ENCODE measurements at regions not wholly inside any gene's neighbourhood (a gene's known extent, or its start where the extent isn't known, plus 50 kb on each side); places are given as distances from the start of the nearest gene placed in this dataset.
A peak's percentile ranks its signal among the peaks of the same experiment; 100 is the strongest.

DNA sequence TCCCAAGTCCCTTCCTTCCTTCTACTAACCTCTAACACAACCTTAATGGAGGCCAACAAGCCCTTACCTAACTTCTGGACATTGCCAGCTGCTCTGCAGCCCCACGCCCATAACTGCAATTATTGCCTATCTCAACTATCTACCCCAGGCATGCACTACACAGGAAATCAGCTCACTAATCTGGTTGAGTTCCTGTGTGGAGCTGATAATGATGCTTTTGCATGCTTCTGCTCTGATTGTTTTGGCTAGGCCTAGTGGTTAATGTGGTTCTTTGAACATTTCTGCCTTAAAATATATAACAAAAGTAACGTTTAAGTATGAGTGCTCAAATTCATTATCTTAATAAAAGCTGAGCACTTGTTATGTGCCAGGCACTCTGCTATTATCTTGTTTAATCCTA is 463.9 kb downstream of the MFSD1 start:
- TF ChIP-seq POLR2AphosphoS5 (IDR thresholded peaks at IDR 0.05) = no peak
- no peak for TF ChIP-seq RAD21 (conservative IDR thresholded peaks at IDR 0.05)
- TF ChIP-seq TAF1 (IDR thresholded peaks at IDR 0.05; ENCODE audit: low read depth) = no peak
- TF ChIP-seq MXI1 (conservative IDR thresholded peaks at IDR 0.05; ENCODE audit: poor library complexity, severe bottlenecking) = no peak
- TF ChIP-seq SMC3 (conservative IDR thresholded peaks at IDR 0.05; ENCODE audit: poor library complexity) = no peak
- H3K9ac ChIP-seq (ENCODE audit: low read length) = no peak overlapping the region
- no peak overlapping the region for H3K4me2 ChIP-seq (ENCODE audit: low read length)
- no peaks in the 10 kb centered on the region for H3K27me3 ChIP-seq (ENCODE audit: insufficient read depth, low read depth, low read length)
- no peaks in the 10 kb centered on the region for H3K79me2 ChIP-seq (replicated peaks; ENCODE audit: insufficient read depth, low read length)
- H3K4me3 ChIP-seq (ENCODE audit: low read length) = no peak overlapping the region
- H3K36me3 ChIP-seq (ENCODE audit: insufficient read depth, low read length) = no peaks in the 10 kb centered on the region
- H2AFZ ChIP-seq (ENCODE audit: low read depth, low read length) = no peak overlapping the region
- no peak overlapping the region for H3K27ac ChIP-seq (ENCODE audit: low read length)
- H4K20me1 ChIP-seq (ENCODE audit: insufficient read depth) = no peaks in the 10 kb centered on the region
- H3K9me2 ChIP-seq (ENCODE audit: insufficient read depth, low read length) = no peaks in the 10 kb centered on the region
- H3K9me3 ChIP-seq (ENCODE audit: low read length) = no peaks in the 10 kb centered on the region
- no peaks in the 10 kb centered on the region for H3F3A ChIP-seq (ENCODE audit: insufficient read depth, low read length, poor library complexity, severe bottlenecking)

DNA sequence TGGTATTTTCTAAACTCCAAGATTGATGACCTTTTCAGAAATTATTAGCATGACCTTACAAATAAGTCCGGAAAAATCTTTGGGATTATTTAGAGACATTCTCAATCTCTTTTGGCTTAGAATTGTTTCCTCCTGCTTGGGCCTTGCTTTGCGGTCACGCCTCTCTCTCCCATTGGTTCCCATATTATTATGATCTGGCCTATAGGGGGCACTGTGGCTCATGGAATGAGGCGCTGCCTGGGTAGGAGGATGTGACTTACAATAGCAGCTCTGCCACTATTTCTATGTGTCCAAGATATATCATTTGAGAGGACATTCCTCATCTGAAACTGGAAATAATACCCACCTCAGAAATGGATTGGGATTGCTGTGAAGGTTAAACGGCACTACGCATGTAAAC is 464.9 kb downstream of the MFSD1 start:
- Histone ChIP-seq H4K20me1 (ENCODE audit: insufficient read depth) (no peaks in the 10 kb centered on the region), H3K9me3 (ENCODE audit: low read length) (no peaks in the 10 kb centered on the region), H3K4me2 (ENCODE audit: low read length) (no peak overlapping the region), H3K79me2 (replicated peaks; ENCODE audit: insufficient read depth, low read length) (no peaks in the 10 kb centered on the region), H3K9me2 (ENCODE audit: insufficient read depth, low read length) (no peaks in the 10 kb centered on the region), H3K36me3 (ENCODE audit: insufficient read depth, low read length) (no peaks in the 10 kb centered on the region), H3K4me3 (ENCODE audit: low read length) (no peak overlapping the region), H3F3A (ENCODE audit: insufficient read depth, low read length, poor library complexity, severe bottlenecking) (no peaks in the 10 kb centered on the region), H3K9ac (ENCODE audit: low read length) (no peak overlapping the region), H2AFZ (ENCODE audit: low read depth, low read length) (no peak overlapping the region), H3K27ac (ENCODE audit: low read length) (no peak overlapping the region), H3K27me3 (ENCODE audit: insufficient read depth, low read depth, low read length) (no peaks in the 10 kb centered on the region)
- TF ChIP-seq, protein P1, sequence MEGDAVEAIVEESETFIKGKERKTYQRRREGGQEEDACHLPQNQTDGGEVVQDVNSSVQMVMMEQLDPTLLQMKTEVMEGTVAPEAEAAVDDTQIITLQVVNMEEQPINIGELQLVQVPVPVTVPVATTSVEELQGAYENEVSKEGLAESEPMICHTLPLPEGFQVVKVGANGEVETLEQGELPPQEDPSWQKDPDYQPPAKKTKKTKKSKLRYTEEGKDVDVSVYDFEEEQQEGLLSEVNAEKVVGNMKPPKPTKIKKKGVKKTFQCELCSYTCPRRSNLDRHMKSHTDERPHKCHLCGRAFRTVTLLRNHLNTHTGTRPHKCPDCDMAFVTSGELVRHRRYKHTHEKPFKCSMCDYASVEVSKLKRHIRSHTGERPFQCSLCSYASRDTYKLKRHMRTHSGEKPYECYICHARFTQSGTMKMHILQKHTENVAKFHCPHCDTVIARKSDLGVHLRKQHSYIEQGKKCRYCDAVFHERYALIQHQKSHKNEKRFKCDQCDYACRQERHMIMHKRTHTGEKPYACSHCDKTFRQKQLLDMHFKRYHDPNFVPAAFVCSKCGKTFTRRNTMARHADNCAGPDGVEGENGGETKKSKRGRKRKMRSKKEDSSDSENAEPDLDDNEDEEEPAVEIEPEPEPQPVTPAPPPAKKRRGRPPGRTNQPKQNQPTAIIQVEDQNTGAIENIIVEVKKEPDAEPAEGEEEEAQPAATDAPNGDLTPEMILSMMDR (IDR thresholded peaks at IDR 0.05; ENCODE audit: poor library complexity, severe bottlenecking) = peak; percentile 59
- no peak for TF ChIP-seq EP300 (conservative IDR thresholded peaks at IDR 0.05; ENCODE audit: poor library complexity, severe bottlenecking)
- TF ChIP-seq MXI1 (conservative IDR thresholded peaks at IDR 0.05; ENCODE audit: poor library complexity, severe bottlenecking) = no peak
- TF ChIP-seq, protein P2, sequence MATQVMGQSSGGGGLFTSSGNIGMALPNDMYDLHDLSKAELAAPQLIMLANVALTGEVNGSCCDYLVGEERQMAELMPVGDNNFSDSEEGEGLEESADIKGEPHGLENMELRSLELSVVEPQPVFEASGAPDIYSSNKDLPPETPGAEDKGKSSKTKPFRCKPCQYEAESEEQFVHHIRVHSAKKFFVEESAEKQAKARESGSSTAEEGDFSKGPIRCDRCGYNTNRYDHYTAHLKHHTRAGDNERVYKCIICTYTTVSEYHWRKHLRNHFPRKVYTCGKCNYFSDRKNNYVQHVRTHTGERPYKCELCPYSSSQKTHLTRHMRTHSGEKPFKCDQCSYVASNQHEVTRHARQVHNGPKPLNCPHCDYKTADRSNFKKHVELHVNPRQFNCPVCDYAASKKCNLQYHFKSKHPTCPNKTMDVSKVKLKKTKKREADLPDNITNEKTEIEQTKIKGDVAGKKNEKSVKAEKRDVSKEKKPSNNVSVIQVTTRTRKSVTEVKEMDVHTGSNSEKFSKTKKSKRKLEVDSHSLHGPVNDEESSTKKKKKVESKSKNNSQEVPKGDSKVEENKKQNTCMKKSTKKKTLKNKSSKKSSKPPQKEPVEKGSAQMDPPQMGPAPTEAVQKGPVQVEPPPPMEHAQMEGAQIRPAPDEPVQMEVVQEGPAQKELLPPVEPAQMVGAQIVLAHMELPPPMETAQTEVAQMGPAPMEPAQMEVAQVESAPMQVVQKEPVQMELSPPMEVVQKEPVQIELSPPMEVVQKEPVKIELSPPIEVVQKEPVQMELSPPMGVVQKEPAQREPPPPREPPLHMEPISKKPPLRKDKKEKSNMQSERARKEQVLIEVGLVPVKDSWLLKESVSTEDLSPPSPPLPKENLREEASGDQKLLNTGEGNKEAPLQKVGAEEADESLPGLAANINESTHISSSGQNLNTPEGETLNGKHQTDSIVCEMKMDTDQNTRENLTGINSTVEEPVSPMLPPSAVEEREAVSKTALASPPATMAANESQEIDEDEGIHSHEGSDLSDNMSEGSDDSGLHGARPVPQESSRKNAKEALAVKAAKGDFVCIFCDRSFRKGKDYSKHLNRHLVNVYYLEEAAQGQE (IDR thresholded peaks at IDR 0.05; ENCODE audit: borderline replicate concordance) = no peak
- peak; percentile 67 for TF ChIP-seq RAD21 (conservative IDR thresholded peaks at IDR 0.05)
- TF ChIP-seq EZH2 (IDR thresholded peaks at IDR 0.05; ENCODE audit: borderline replicate concordance, insufficient read depth, low read length, poor library complexity, severe bottlenecking) = no peak
- peak; percentile 58 for TF ChIP-seq SMC3 (conservative IDR thresholded peaks at IDR 0.05; ENCODE audit: poor library complexity)
- no peak for TF ChIP-seq TAF1 (IDR thresholded peaks at IDR 0.05; ENCODE audit: low read depth)
- TF ChIP-seq POLR2AphosphoS5 (IDR thresholded peaks at IDR 0.05) = no peak

Measured in neural cell (in vitro differentiated cells).